ENCODE measurements at regions not wholly inside any gene's neighbourhood (a gene's known extent, or its start where the extent isn't known, plus 50 kb on each side); places are given as distances from the start of the nearest gene placed in this dataset.

GRCh38 chr16:17029602-17030350 lies 441.0 kb downstream of the XYLT1 start:
- no peak overlapping the region for H3K27ac Mint-ChIP-seq (ENCODE audit: unreplicated experiment)
- peaks cover 9% of the 10 kb centered on the region for H3K9me3 Mint-ChIP-seq (ENCODE audit: low read depth)
- DNase-seq (ENCODE audit: low spot score), result no peak
- H3K4me1 Mint-ChIP-seq (ENCODE audit: low read depth), result no peaks in the 10 kb centered on the region
- no peaks in the 10 kb centered on the region for H3K27me3 Mint-ChIP-seq (ENCODE audit: low read depth)
- TF ChIP-seq, protein P1, sequence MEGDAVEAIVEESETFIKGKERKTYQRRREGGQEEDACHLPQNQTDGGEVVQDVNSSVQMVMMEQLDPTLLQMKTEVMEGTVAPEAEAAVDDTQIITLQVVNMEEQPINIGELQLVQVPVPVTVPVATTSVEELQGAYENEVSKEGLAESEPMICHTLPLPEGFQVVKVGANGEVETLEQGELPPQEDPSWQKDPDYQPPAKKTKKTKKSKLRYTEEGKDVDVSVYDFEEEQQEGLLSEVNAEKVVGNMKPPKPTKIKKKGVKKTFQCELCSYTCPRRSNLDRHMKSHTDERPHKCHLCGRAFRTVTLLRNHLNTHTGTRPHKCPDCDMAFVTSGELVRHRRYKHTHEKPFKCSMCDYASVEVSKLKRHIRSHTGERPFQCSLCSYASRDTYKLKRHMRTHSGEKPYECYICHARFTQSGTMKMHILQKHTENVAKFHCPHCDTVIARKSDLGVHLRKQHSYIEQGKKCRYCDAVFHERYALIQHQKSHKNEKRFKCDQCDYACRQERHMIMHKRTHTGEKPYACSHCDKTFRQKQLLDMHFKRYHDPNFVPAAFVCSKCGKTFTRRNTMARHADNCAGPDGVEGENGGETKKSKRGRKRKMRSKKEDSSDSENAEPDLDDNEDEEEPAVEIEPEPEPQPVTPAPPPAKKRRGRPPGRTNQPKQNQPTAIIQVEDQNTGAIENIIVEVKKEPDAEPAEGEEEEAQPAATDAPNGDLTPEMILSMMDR (IDR thresholded peaks at IDR 0.05), result no peak
- H3K36me3 Mint-ChIP-seq (ENCODE audit: low read depth), result no peaks in the 10 kb centered on the region
- no peak overlapping the region for H3K4me3 Mint-ChIP-seq (ENCODE audit: unreplicated experiment)

- no peaks in the 10 kb centered on the region for H3K27me3 Mint-ChIP-seq (ENCODE audit: low read depth)
- H3K9me3 Mint-ChIP-seq (ENCODE audit: low read depth), result peaks cover 9% of the 10 kb centered on the region
- TF ChIP-seq, protein P1 (IDR thresholded peaks at IDR 0.05), result no peak
- DNase-seq (ENCODE audit: low spot score), result no peak
- H3K36me3 Mint-ChIP-seq (ENCODE audit: low read depth), result no peaks in the 10 kb centered on the region
- no peaks in the 10 kb centered on the region for H3K4me1 Mint-ChIP-seq (ENCODE audit: low read depth)
- no peak overlapping the region for H3K27ac Mint-ChIP-seq (ENCODE audit: unreplicated experiment)
- no peak overlapping the region for H3K4me3 Mint-ChIP-seq (ENCODE audit: unreplicated experiment)
Observed at GRCh38 chr16:17031484-17032268, 439.1 kb downstream of the XYLT1 start.

- DNase-seq (ENCODE audit: low spot score), result no peak
- no peaks in the 10 kb centered on the region for H3K36me3 Mint-ChIP-seq (ENCODE audit: low read depth)
- H3K27ac Mint-ChIP-seq (ENCODE audit: unreplicated experiment), result no peak overlapping the region
- TF ChIP-seq, protein P1 (IDR thresholded peaks at IDR 0.05), result no peak
- peaks cover 9% of the 10 kb centered on the region for H3K9me3 Mint-ChIP-seq (ENCODE audit: low read depth)
- no peak overlapping the region for H3K4me3 Mint-ChIP-seq (ENCODE audit: unreplicated experiment)
- H3K27me3 Mint-ChIP-seq (ENCODE audit: low read depth), result no peaks in the 10 kb centered on the region
- H3K4me1 Mint-ChIP-seq (ENCODE audit: low read depth), result no peaks in the 10 kb centered on the region
Observed at GRCh38 chr16:17032332-17032731, 438.4 kb downstream of the XYLT1 start.

GRCh38 chr16:17034477-17035252 lies 436.1 kb downstream of the XYLT1 start:
- H3K4me3 Mint-ChIP-seq (ENCODE audit: unreplicated experiment), result no peak overlapping the region
- no peak overlapping the region for H3K27ac Mint-ChIP-seq (ENCODE audit: unreplicated experiment)

More at GRCh38 chr16:17034477-17035252, 436.1 kb downstream of the XYLT1 start:
- Mint-ChIP-seq H3K4me1 (ENCODE audit: low read depth) (no peaks in the 10 kb centered on the region), H3K36me3 (ENCODE audit: low read depth) (no peaks in the 10 kb centered on the region), H3K27me3 (ENCODE audit: low read depth) (no peaks in the 10 kb centered on the region), H3K9me3 (ENCODE audit: low read depth) (peaks cover 6% of the 10 kb centered on the region)
- TF ChIP-seq, protein P1 (IDR thresholded peaks at IDR 0.05), result no peak
- DNase-seq (ENCODE audit: low spot score), result no peak
